ENCODE measurements at regions not wholly inside any gene's neighbourhood (a gene's known extent, or its start where the extent isn't known, plus 50 kb on each side); places are given as distances from the start of the nearest gene placed in this dataset.

DNA sequence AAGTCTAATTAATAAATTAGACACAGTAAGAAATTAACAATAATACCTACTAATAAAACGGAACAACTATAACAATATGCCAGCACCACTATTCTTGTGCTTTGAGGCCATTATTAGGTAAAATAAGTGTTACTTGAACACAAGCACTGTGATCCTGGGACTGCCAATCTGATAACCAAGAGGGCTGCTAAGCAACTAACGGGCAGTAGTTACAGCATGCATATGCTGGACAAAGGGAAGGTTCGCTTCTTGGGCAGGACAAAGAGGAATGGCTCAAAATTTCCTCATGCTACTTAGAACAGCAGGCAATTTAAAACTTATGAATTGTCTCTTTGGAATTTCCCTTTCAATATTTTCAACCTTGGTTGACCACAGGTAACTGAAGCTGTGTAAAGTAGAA is 718.6 kb downstream of the SORCS3 start:
- H3K4me3 ChIP-seq (ENCODE audit: control extremely low read depth in 1 of 5, extremely low read depth in 1 of 5, insufficient read depth in 1 of 5, low read depth in 2 of 5, low read length in 4 of 5), result no peak overlapping the region
- Mint-ChIP-seq H3K9me3 (ENCODE audit: insufficient read depth) (no peaks in the 10 kb centered on the region), H3K27me3 (no peaks in the 10 kb centered on the region), H3K27ac (no peak overlapping the region), H3K4me1 (no peaks in the 10 kb centered on the region), H3K4me3 (no peak overlapping the region)
- 100% methylated on average over 1 of the region's 3 CpGs for WGBS (ENCODE audit: insufficient coverage)
- TF ChIP-seq EZH2 (IDR thresholded peaks at IDR 0.05; ENCODE audit: borderline replicate concordance, insufficient read depth, low read depth, low read length, poor library complexity, severe bottlenecking) (no peak), CTCF (IDR thresholded peaks at IDR 0.05) (no peak)
- H4K20me1 ChIP-seq (ENCODE audit: control insufficient read depth, insufficient read depth, low read length, poor library complexity, severe bottlenecking), result no peaks in the 10 kb centered on the region
- H3K4me1 ChIP-seq (ENCODE audit: control insufficient read depth in 2 of 2, insufficient read depth in 2 of 2, low read length in 2 of 2), result no peaks in the 10 kb centered on the region
- intact Hi-C loops (cut with micrococcal nuclease), result no loop called here
- H3K36me3 ChIP-seq (replicated peaks in 1 of 2; ENCODE audit: control extremely low read depth in 1 of 2, control insufficient read depth in 1 of 2, extremely low read depth in 1 of 2, insufficient read depth in 2 of 2, low read length in 1 of 2), result no peaks in the 10 kb centered on the region
- ATAC-seq (ENCODE audit: low read depth), result no peak
- H2AFZ ChIP-seq (ENCODE audit: insufficient read depth, low read depth, low read length, poor library complexity, severe bottlenecking), result no peak overlapping the region
- DNase-seq, result no peak
- ChIA-PET CTCF (no interaction called here), POLR2A (no interaction called here)
- H3K27me3 ChIP-seq (replicated peaks in 1 of 4; ENCODE audit: control extremely low read depth in 1 of 4, control insufficient read depth in 3 of 4, insufficient read depth in 4 of 4, low read length in 3 of 4), result no peaks in the 10 kb centered on the region
- peaks cover 0 to under 1% (median 0%) of the 10 kb centered on the region in 3 donors for H3K9me3 ChIP-seq (ENCODE audit: control extremely low read depth in 1 of 3, control insufficient read depth in 2 of 3, insufficient read depth in 1 of 3, low read length in 2 of 3)
- H3K4me2 ChIP-seq (replicated peaks; ENCODE audit: low read depth, low read length, poor library complexity, severe bottlenecking), result no peak overlapping the region
- no peak overlapping the region for H3K27ac ChIP-seq (ENCODE audit: low read length in 2 of 2)
- no peaks in the 10 kb centered on the region for H3K79me2 ChIP-seq (ENCODE audit: control insufficient read depth, insufficient read depth, low read length)
- no peak overlapping the region for H3K9ac ChIP-seq (ENCODE audit: low read length)

DNA sequence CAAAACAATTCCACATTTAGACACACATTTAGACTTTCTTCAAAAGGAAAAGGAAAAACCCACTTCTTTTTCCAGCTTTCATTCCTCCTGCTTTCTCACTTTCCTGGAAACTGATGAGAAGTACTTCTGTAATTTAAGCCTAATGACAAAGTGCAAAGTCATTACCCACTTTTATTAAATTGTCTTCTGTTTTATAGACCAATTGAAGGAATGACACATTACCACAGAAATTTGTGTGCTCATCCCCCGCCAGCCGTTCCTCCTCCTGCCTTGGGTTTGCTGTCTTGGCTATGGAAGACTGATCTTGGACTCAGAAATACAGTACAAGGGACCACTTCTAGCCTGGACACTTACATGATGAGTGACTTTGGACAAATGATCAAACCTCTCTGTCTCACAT is 717.8 kb downstream of the SORCS3 start:
- Mint-ChIP-seq H3K27me3 (no peaks in the 10 kb centered on the region), H3K4me3 (no peak overlapping the region), H3K27ac (no peak overlapping the region), H3K9me3 (ENCODE audit: insufficient read depth) (no peaks in the 10 kb centered on the region), H3K4me1 (no peaks in the 10 kb centered on the region)
- H3K4me1 ChIP-seq (ENCODE audit: control insufficient read depth in 2 of 2, insufficient read depth in 2 of 2, low read length in 2 of 2), result no peaks in the 10 kb centered on the region
- no peaks in the 10 kb centered on the region for H3K36me3 ChIP-seq (replicated peaks in 1 of 2; ENCODE audit: control extremely low read depth in 1 of 2, control insufficient read depth in 1 of 2, extremely low read depth in 1 of 2, insufficient read depth in 2 of 2, low read length in 1 of 2)
- no peak overlapping the region for H3K9ac ChIP-seq (ENCODE audit: low read length)
- H2AFZ ChIP-seq (ENCODE audit: insufficient read depth, low read depth, low read length, poor library complexity, severe bottlenecking), result no peak overlapping the region
- DNase-seq, result no peak
- peaks cover 0 to 8% (median 0%) of the 10 kb centered on the region in 3 donors for H3K9me3 ChIP-seq (ENCODE audit: control extremely low read depth in 1 of 3, control insufficient read depth in 2 of 3, insufficient read depth in 1 of 3, low read length in 2 of 3)
- 60% methylated on average over 2 of the region's 2 CpGs for WGBS (ENCODE audit: insufficient coverage)
- H3K27me3 ChIP-seq (replicated peaks in 1 of 4; ENCODE audit: control extremely low read depth in 1 of 4, control insufficient read depth in 3 of 4, insufficient read depth in 4 of 4, low read length in 3 of 4), result no peaks in the 10 kb centered on the region
- H3K4me3 ChIP-seq (ENCODE audit: control extremely low read depth in 1 of 5, extremely low read depth in 1 of 5, insufficient read depth in 1 of 5, low read depth in 2 of 5, low read length in 4 of 5), result no peak overlapping the region
- ATAC-seq (ENCODE audit: low read depth), result no peak
- ChIA-PET CTCF (no interaction called here), POLR2A (no interaction called here)
- TF ChIP-seq EZH2 (IDR thresholded peaks at IDR 0.05; ENCODE audit: borderline replicate concordance, insufficient read depth, low read depth, low read length, poor library complexity, severe bottlenecking) (no peak), CTCF (IDR thresholded peaks at IDR 0.05) (no peak)
- H3K79me2 ChIP-seq (ENCODE audit: control insufficient read depth, insufficient read depth, low read length), result no peaks in the 10 kb centered on the region
- intact Hi-C loops (cut with micrococcal nuclease), result no loop called here
- H4K20me1 ChIP-seq (ENCODE audit: control insufficient read depth, insufficient read depth, low read length, poor library complexity, severe bottlenecking), result no peaks in the 10 kb centered on the region
- H3K4me2 ChIP-seq (replicated peaks; ENCODE audit: low read depth, low read length, poor library complexity, severe bottlenecking), result no peak overlapping the region
- H3K27ac ChIP-seq (ENCODE audit: low read length in 2 of 2), result no peak overlapping the region

Data from B cell (primary cell).